Mucosa of stomach (tissue), 1 donor: ENCODE measurements at regions not wholly inside any gene's neighbourhood (a gene's known extent, or its start where the extent isn't known, plus 50 kb on each side); places are given as distances from the start of the nearest gene placed in this dataset.
"Not testable (repeated sequence)": the region's sequence is repeated elsewhere in the genome, so short reads cannot be mapped to it uniquely, and the experiment has no call there.

Source experiments
- H3K27me3 ChIP-seq: one replicate; pipeline ENCODE4 v1.7.0; 2013; ENCODE audit warnings: mild to moderate bottlenecking, low read length; ENCODE audit not compliant: control insufficient read depth, insufficient read depth
- H3K36me3 ChIP-seq: one replicate; pipeline ENCODE4 v1.7.0; 2013; ENCODE audit warnings: low read length; ENCODE audit not compliant: control insufficient read depth, insufficient read depth
- H3K4me1 ChIP-seq: one replicate; pipeline ENCODE4 v1.7.0; 2013; ENCODE audit warnings: mild to moderate bottlenecking, low read length; ENCODE audit not compliant: control insufficient read depth, insufficient read depth
- H3K4me3 ChIP-seq: one replicate; pipeline ENCODE4 v1.7.0; 2013; ENCODE audit warnings: low read length
- H3K9ac ChIP-seq: one replicate; pipeline ENCODE4 v1.7.0; 2013; ENCODE audit warnings: mild to moderate bottlenecking, low read length, moderate library complexity
- H3K9me3 ChIP-seq: one replicate; pipeline ENCODE4 v1.7.0; 2013; ENCODE audit warnings: mild to moderate bottlenecking, low read length, moderate library complexity; ENCODE audit not compliant: control insufficient read depth
- donor health status: Pancreatic carcinoma.

GRCh38 chrX:40230646-40231045 lies 132.9 kb upstream of the BCOR start:
- Histone ChIP-seq H3K4me1 (no peaks in the 10 kb centered on the region), H3K27me3 (no peaks in the 10 kb centered on the region), H3K4me3 (no peak overlapping the region), H3K9me3 (no peaks in the 10 kb centered on the region), H3K9ac (no peak overlapping the region), H3K36me3 (no peaks in the 10 kb centered on the region)

GRCh38 chrX:40227125-40227524 lies 129.4 kb upstream of the BCOR start:
- Histone ChIP-seq H3K36me3 (no peaks in the 10 kb centered on the region), H3K4me1 (no peaks in the 10 kb centered on the region), H3K9ac (no peak overlapping the region), H3K27me3 (no peaks in the 10 kb centered on the region), H3K9me3 (no peaks in the 10 kb centered on the region), H3K4me3 (no peak overlapping the region)

- no peaks in the 10 kb centered on the region for H3K4me1 ChIP-seq
- no peaks in the 10 kb centered on the region for H3K9me3 ChIP-seq
- H3K27me3 ChIP-seq, result no peaks in the 10 kb centered on the region
- H3K36me3 ChIP-seq, result no peaks in the 10 kb centered on the region
- no peak overlapping the region for H3K9ac ChIP-seq
- H3K4me3 ChIP-seq, result no peak overlapping the region
These were observed 126.9 kb upstream of the BCOR start for GRCh38 chrX:40224658-40225057.

DNA sequence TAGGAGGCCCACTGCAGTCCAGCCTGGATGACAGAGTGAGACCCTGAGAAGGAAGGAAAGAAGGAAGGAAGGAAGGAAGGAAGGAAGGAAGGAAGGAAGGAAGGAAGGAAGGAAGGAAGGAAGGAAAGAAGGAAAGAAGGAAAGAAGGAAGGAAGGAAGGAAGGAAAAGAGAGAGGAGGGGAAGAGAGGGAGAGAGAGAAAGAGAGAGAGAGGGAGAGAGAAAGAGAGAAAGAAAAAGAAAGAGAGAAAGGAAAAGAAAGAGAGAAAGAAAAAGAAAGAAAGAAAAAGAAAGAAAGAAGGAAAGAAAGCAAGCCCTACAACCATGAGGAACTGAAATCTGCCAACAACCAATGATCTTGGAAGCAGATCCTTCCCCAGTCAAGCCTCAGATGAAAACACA lies 124.9 kb upstream of the BCOR start:
- H3K4me3 ChIP-seq, H3K36me3 ChIP-seq, H3K27me3 ChIP-seq, H3K9ac ChIP-seq, H3K4me1 ChIP-seq, H3K9me3 ChIP-seq: not testable (repeated sequence)

GRCh38 chrX:40213092-40213491 lies 115.3 kb upstream of the BCOR start:
- no peaks in the 10 kb centered on the region for H3K27me3 ChIP-seq
- no peaks in the 10 kb centered on the region for H3K36me3 ChIP-seq
- H3K9ac ChIP-seq, result no peak overlapping the region
- no peaks in the 10 kb centered on the region for H3K4me1 ChIP-seq
- H3K9me3 ChIP-seq, result no peaks in the 10 kb centered on the region
- H3K4me3 ChIP-seq, result no peak overlapping the region

GRCh38 chrX:40209951-40210617 lies 112.3 kb upstream of the BCOR start:
- Histone ChIP-seq H3K4me1 (no peaks in the 10 kb centered on the region), H3K27me3 (no peaks in the 10 kb centered on the region), H3K9ac (no peak overlapping the region), H3K36me3 (no peaks in the 10 kb centered on the region), H3K9me3 (no peaks in the 10 kb centered on the region), H3K4me3 (no peak overlapping the region)

DNA sequence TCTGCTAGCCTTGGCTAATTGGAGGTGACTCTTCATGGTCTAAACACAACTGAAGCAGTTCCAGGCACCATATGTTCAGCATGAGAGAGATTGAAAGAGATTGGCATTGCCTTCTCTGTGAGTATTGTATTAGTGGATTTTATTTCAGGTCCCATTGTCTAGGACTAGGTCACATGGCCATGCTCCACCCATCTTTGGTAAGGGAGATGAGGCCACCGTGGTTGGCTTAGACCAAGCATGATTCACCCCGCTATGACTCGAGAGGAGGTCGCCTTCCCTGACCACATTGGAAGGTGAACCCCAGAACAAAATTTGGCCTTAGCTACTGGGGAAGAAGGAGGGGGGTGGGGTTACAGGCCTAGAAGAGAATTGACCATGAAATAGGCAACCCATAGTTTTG lies 109.9 kb upstream of the BCOR start:
- Histone ChIP-seq H3K27me3 (no peaks in the 10 kb centered on the region), H3K9me3 (no peaks in the 10 kb centered on the region), H3K4me1 (no peaks in the 10 kb centered on the region), H3K4me3 (no peak overlapping the region), H3K9ac (no peak overlapping the region), H3K36me3 (no peaks in the 10 kb centered on the region)

DNA sequence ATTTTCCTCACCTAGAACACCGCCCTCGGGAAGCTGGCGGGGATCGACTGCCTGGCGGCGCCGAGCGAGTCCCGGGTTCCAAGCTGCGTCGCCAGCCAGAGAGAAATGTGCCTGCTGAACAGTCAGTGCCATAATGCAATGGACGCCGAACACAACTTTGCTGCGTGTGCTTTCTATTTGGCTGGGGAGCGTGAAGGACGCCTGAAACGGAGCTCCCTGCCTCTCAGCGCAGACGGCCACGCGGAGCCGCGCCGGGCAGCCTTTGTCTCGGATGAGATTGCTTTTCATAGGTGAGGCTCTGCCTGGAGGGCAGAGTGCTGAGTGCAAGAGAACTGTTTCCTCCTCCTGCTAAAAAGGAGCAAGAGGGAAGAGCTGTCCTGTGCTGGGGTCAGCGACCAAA lies 107.7 kb upstream of the BCOR start:
- H3K4me1 ChIP-seq, result no peaks in the 10 kb centered on the region
- H3K9ac ChIP-seq, result peak overlapping the region; percentile 28
- H3K36me3 ChIP-seq, result no peaks in the 10 kb centered on the region
- H3K4me3 ChIP-seq, result no peak overlapping the region
- H3K27me3 ChIP-seq, result no peaks in the 10 kb centered on the region
- H3K9me3 ChIP-seq, result no peaks in the 10 kb centered on the region

GRCh38 chrX:40202456-40202855 lies 104.7 kb upstream of the BCOR start:
- H3K9ac ChIP-seq, result no peak overlapping the region
- H3K9me3 ChIP-seq, result no peaks in the 10 kb centered on the region
- no peak overlapping the region for H3K4me3 ChIP-seq

GRCh38 chrX:40201329-40201885 lies 103.6 kb upstream of the BCOR start:
- Histone ChIP-seq H3K27me3 (no peaks in the 10 kb centered on the region), H3K36me3 (no peaks in the 10 kb centered on the region), H3K4me1 (no peaks in the 10 kb centered on the region), H3K4me3 (no peak overlapping the region), H3K9me3 (no peaks in the 10 kb centered on the region), H3K9ac (no peak overlapping the region)

More at GRCh38 chrX:40202456-40202855, 104.7 kb upstream of the BCOR start:
- H3K27me3 ChIP-seq, result no peaks in the 10 kb centered on the region
- H3K36me3 ChIP-seq, result no peaks in the 10 kb centered on the region
- no peaks in the 10 kb centered on the region for H3K4me1 ChIP-seq

DNA sequence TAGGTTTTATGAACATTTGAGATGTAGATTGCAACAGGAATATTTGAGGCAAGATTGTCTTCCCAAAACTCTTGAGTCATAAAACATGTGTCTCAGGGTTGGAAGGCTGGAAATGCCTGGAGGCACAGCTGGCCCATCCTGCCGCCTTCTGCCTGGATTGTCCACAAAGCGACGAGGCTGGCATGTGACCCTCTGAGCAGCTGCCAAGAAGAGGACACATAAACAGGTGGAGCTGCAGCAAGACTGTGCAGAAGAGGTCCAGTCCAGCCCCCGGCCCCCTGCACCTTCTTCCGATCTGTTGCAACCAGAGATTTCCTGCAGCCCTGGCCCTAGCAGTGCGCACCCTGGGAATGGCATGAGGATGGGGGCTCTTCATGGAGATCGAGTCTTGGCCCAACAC lies 101.9 kb upstream of the BCOR start:
- Histone ChIP-seq H3K27me3 (no peaks in the 10 kb centered on the region), H3K9me3 (no peaks in the 10 kb centered on the region), H3K4me3 (no peak overlapping the region), H3K9ac (no peak overlapping the region), H3K36me3 (no peaks in the 10 kb centered on the region), H3K4me1 (no peaks in the 10 kb centered on the region)

GRCh38 chrX:40197071-40197470 lies 99.3 kb upstream of the BCOR start:
- H3K4me1 ChIP-seq, result no peaks in the 10 kb centered on the region
- no peaks in the 10 kb centered on the region for H3K9me3 ChIP-seq
- no peaks in the 10 kb centered on the region for H3K36me3 ChIP-seq
- no peak overlapping the region for H3K9ac ChIP-seq
- H3K27me3 ChIP-seq, result no peaks in the 10 kb centered on the region
- H3K4me3 ChIP-seq, result no peak overlapping the region

DNA sequence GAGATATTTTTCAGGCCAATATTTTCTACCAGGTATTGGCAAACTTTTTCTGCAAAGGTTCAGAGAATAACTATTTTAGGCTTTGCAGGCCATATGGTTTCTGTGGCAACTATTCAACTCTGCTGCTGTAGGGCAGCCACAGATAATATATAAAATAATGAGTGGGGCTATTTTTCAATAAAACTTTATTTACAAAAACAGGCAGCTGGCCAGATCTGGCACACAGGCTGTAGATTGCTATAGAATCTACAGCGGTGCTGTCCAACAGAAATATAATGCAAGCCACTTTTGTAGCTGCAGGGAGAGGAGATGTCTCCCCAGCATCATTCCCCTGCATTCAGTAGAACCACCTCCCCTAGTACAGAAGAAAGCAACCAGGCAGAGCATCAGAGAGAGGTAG lies 97.6 kb upstream of the BCOR start:
- H3K4me3 ChIP-seq, result no peak overlapping the region
- H3K27me3 ChIP-seq, result no peaks in the 10 kb centered on the region
- H3K4me1 ChIP-seq, result no peaks in the 10 kb centered on the region
- H3K9me3 ChIP-seq, result no peaks in the 10 kb centered on the region
- no peaks in the 10 kb centered on the region for H3K36me3 ChIP-seq
- no peak overlapping the region for H3K9ac ChIP-seq
